Stimulated activated CD8-positive, alpha-beta memory T cell treated with anti-CD3 and anti-CD28 coated beads, Interleukin-12 subunit alpha, Interleukin-12 subunit beta, amount 100 ng/mL, for 24 hours (primary cell): ENCODE measurements at regions not wholly inside any gene's neighbourhood (a gene's known extent, or its start where the extent isn't known, plus 50 kb on each side); places are given as distances from the start of the nearest gene placed in this dataset.

Experiments
- DNase-seq: peaks from one replicate; pipeline ENCODE4 v3.0.0-alpha.2; 2020; ENCODE audit errors: extremely low read depth

- no peak for DNase-seq
Measured at GRCh38 chr11:86119906-86120305, 51.0 kb upstream of the PICALM start.

DNA sequence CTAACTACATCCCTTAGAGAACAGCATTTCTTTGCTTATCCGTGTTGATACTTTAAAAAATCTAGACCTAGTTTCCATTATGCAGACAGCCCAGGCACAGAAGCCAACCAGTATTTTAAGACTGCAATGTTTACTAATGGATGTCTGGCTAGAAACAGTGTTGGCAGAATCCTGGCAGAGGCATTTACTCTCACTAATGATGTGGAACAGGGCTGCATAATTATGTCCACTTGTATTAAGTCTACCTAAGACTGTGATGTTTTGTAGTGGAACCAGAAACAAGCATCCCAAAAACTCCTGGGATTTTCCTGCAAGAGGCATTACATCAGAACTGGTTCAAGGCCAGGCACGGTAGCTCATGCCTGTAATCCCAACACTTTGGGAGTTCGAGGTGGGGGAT, 50.2 kb upstream of the PICALM start:
- no peak for DNase-seq
